ENCODE measurements at regions not wholly inside any gene's neighbourhood (a gene's known extent, or its start where the extent isn't known, plus 50 kb on each side); places are given as distances from the start of the nearest gene placed in this dataset.

DNA sequence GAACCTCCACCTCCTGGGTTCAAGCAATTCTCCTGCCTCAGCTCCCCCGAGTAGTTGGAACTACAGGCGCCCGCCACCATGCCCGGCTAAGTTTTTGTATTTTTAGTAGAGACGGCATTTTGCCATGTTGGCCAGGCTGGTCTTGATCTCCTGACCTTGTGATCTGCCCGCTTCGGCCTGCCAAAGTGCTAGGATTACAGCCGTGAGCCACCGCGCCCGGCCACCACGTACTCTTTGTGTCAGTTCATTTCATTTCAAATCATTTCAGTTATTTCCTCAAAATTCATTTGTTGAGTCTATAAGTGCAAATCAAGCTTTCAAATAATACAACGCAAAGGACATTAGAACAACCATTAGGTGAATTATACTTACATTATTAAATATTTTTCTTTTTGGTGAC lies 943.8 kb downstream of the TYW1 start:
- TF ChIP-seq CTCF (IDR thresholded peaks at IDR 0.05) (no peak), POLR2A (IDR thresholded peaks at IDR 0.05) (no peak)
